H1 (cell line): ENCODE measurements at regions not wholly inside any gene's neighbourhood (a gene's known extent, or its start where the extent isn't known, plus 50 kb on each side); places are given as distances from the start of the nearest gene placed in this dataset.

Source experiments
- CTCF ChIA-PET: fragments of 300-600 bp; sonication (Branson Sonifier 250); formaldehyde crosslinking; loops from one replicate; lab custom pipeline; 2021; ENCODE audit not compliant: partially characterized antibody; lab: Charles Lee
- POLR2A ChIA-PET: fragments of 300-600 bp; sonication (Branson Sonifier 250); formaldehyde crosslinking; loops from one replicate; lab custom pipeline; 2021; ENCODE audit warnings: inconsistent platforms; ENCODE audit not compliant: partially characterized antibody; lab: Charles Lee
- DNase-seq, 2 experiments: peaks; one replicate each; pipeline versions ENCODE4 v3.0.0 to v3.0.0-alpha.2; 2010 to 2022; ENCODE audit warnings: low spot score in 2 of 2, low read depth in 1 of 2, mixed read lengths in 1 of 2
- FAIRE-seq: peaks from 2 replicates; lab custom pipeline; 2011; peaks lifted over from hg19 to GRCh38; lab: Jason Lieb, UNC
- H2AFZ ChIP-seq: 2 replicates; pipeline ENCODE4 v1.8.1; 2012; ENCODE audit warnings: low read length, inconsistent platforms
- H2AK5ac ChIP-seq: 2 replicates; pipeline ENCODE4 v1.6.1; 2013; ENCODE audit warnings: low read depth, low read length
- H2BK120ac ChIP-seq: replicated peaks from 2 replicates; pipeline ENCODE3; 2013; ENCODE audit warnings: low read depth, low read length, inconsistent platforms
- H2BK12ac ChIP-seq: 2 replicates; pipeline ENCODE4 v1.6.1; 2013; ENCODE audit warnings: low read depth, low read length
- H2BK15ac ChIP-seq: 2 replicates; pipeline ENCODE4 v1.6.1; 2013; ENCODE audit warnings: low read length
- H2BK20ac ChIP-seq: 2 replicates; pipeline ENCODE4 v1.6.1; 2013; ENCODE audit warnings: low read length
- H2BK5ac ChIP-seq: 2 replicates; pipeline ENCODE4 v1.6.1; 2013; ENCODE audit warnings: low read depth, low read length
- H3K14ac ChIP-seq: 2 replicates; pipeline ENCODE4 v1.6.1; 2013; ENCODE audit warnings: inconsistent platforms; ENCODE audit not compliant: insufficient read length
- H3K18ac ChIP-seq: 2 replicates; pipeline ENCODE4 v1.6.1; 2013; ENCODE audit warnings: low read length; ENCODE audit errors: extremely low read depth
- H3K23ac ChIP-seq: 2 replicates; pipeline ENCODE4 v1.6.1; 2013; ENCODE audit warnings: inconsistent platforms; ENCODE audit not compliant: insufficient read length
- H3K23me2 ChIP-seq: 2 replicates; pipeline ENCODE4 v1.6.1; 2013; ENCODE audit warnings: low read depth, low read length
- H3K27ac ChIP-seq: 2 replicates; pipeline ENCODE4 v1.6.1; 2011; ENCODE audit warnings: low read depth, low read length, inconsistent platforms
- H3K27me3 ChIP-seq, 4 experiments: replicated peaks in 1 of 4; 1 replicate in 1 of 4; 2 replicates in 3 of 4; pipeline versions ENCODE4 v1.6.1 to v1.8.1; 2011 to 2013; ENCODE audit warnings: low read length in 3 of 4, mild to moderate bottlenecking in 3 of 4, inconsistent platforms in 2 of 4, mixed read lengths in 2 of 4, moderate library complexity in 1 of 4; ENCODE audit not compliant: control insufficient read depth in 3 of 4, insufficient read depth in 3 of 4; ENCODE audit errors: extremely low read depth in 1 of 4
- H3K36me3 ChIP-seq, 4 experiments: 2 replicates each; pipeline versions ENCODE4 v1.6.1 to v1.8.1; 2011 to 2013; ENCODE audit warnings: mild to moderate bottlenecking in 4 of 4, low read length in 3 of 4, moderate library complexity in 2 of 4, control low read depth in 1 of 4, inconsistent platforms in 1 of 4; ENCODE audit not compliant: insufficient read depth in 4 of 4, control insufficient read depth in 2 of 4
- H3K4ac ChIP-seq: replicated peaks from 2 replicates; pipeline ENCODE3; 2013; ENCODE audit warnings: low read length, low read depth, mixed read lengths, inconsistent platforms; ENCODE audit not compliant: insufficient read length
- H3K4me1 ChIP-seq, 4 experiments: replicated peaks in 1 of 4; 1 replicate in 1 of 4; 2 replicates in 3 of 4; pipeline versions ENCODE4 v1.6.1 to v1.8.1; 2011 to 2013; ENCODE audit warnings: low read length in 3 of 4, inconsistent platforms in 2 of 4, mixed read lengths in 1 of 4; ENCODE audit not compliant: insufficient read depth in 4 of 4, control insufficient read depth in 3 of 4
- H3K4me2 ChIP-seq, 2 experiments: 2 replicates each; pipeline versions ENCODE4 v1.6.1 to v1.8.1; 2011 to 2013; ENCODE audit warnings: low read depth in 2 of 2, low read length in 2 of 2, control low read depth in 1 of 2, inconsistent platforms in 1 of 2, mild to moderate bottlenecking in 1 of 2; ENCODE audit not compliant: insufficient read depth in 1 of 2
- H3K4me3 ChIP-seq, 4 experiments: fragments of 200-600, 300-600 bp in 1 of 4; sonication (generic), shearing (Covaris generic), sonication (Bioruptor Twin) in 1 of 4; 2 replicates each; pipeline versions ENCODE4 v1.5.1 to v1.8.1; 2011 to 2016; ENCODE audit warnings: low read length in 4 of 4, low read depth in 3 of 4, control low read depth in 2 of 4, inconsistent platforms in 2 of 4, mild to moderate bottlenecking in 2 of 4, mixed read lengths in 1 of 4, moderate library complexity in 1 of 4; ENCODE audit not compliant: insufficient read depth in 2 of 4; ENCODE audit errors: extremely low read depth in 1 of 4
- H3K56ac ChIP-seq: replicated peaks from 2 replicates; pipeline ENCODE3; 2013; ENCODE audit warnings: low read depth, mild to moderate bottlenecking, mixed read lengths, low read length, inconsistent platforms; ENCODE audit not compliant: insufficient read length
- H3K79me1 ChIP-seq: 2 replicates; pipeline ENCODE4 v1.6.1; 2013; ENCODE audit warnings: low read depth, low read length, control low read depth
- H3K79me2 ChIP-seq, 2 experiments: 2 replicates each; pipeline versions ENCODE4 v1.6.1 to v1.8.1; 2012 to 2013; ENCODE audit warnings: low read length in 2 of 2, mild to moderate bottlenecking in 2 of 2, inconsistent platforms in 1 of 2; ENCODE audit not compliant: insufficient read depth in 2 of 2, control insufficient read depth in 1 of 2
- H3K9ac ChIP-seq, 4 experiments: replicated peaks in 1 of 4; 1 replicate in 1 of 4; 2 replicates in 3 of 4; pipeline versions ENCODE4 v1.6.1 to v1.8.1; 2011 to 2013; ENCODE audit warnings: low read depth in 3 of 4, low read length in 3 of 4, control low read depth in 2 of 4, mild to moderate bottlenecking in 2 of 4, moderate library complexity in 2 of 4, inconsistent platforms in 1 of 4; ENCODE audit errors: extremely low read depth in 1 of 4
- H3K9me3 ChIP-seq, 2 experiments: 2 replicates each; pipeline versions ENCODE4 v1.6.1 to v1.8.1; 2012 to 2013; ENCODE audit warnings: mild to moderate bottlenecking in 2 of 2, moderate library complexity in 2 of 2, control low read depth in 1 of 2, inconsistent platforms in 1 of 2, low read depth in 1 of 2, low read length in 1 of 2, mixed read lengths in 1 of 2; ENCODE audit not compliant: insufficient read depth in 2 of 2
- H4K20me1 ChIP-seq, 2 experiments: replicated peaks in 1 of 2; 2 replicates each; pipeline versions ENCODE3 to v1.8.1; 2011 to 2013; ENCODE audit warnings: inconsistent platforms in 2 of 2, low read length in 2 of 2, mild to moderate bottlenecking in 1 of 2; ENCODE audit not compliant: insufficient read depth in 2 of 2, control insufficient read depth in 1 of 2
- H4K5ac ChIP-seq: 2 replicates; pipeline ENCODE4 v1.6.1; 2013; ENCODE audit warnings: low read length, low read depth, mixed read lengths, inconsistent platforms; ENCODE audit not compliant: insufficient read length
- H4K8ac ChIP-seq: 2 replicates; pipeline ENCODE4 v1.8.0; 2013; ENCODE audit warnings: mild to moderate bottlenecking, moderate library complexity, low read length, inconsistent platforms; ENCODE audit not compliant: insufficient read depth; ENCODE audit errors: extremely low read depth
- H4K91ac ChIP-seq: replicated peaks from 2 replicates; pipeline ENCODE3; 2013; ENCODE audit warnings: low read length, mixed read lengths, inconsistent platforms; ENCODE audit not compliant: insufficient read length
- CTBP2 ChIP-seq: IDR thresholded peaks from 2 replicates; pipeline ENCODE4 v1.7.0; 2011; ENCODE audit warnings: borderline replicate concordance, mild to moderate bottlenecking, moderate library complexity, mixed read lengths, low read length; ENCODE audit not compliant: insufficient read depth, insufficient read length
- RXRA ChIP-seq: IDR thresholded peaks from 2 replicates; pipeline ENCODE4 v1.6.1; 2011; ENCODE audit warnings: low read depth, mild to moderate bottlenecking, low read length, moderate library complexity; ENCODE audit not compliant: insufficient read depth
- SIRT6 ChIP-seq: IDR thresholded peaks from one replicate; pipeline ENCODE4 v1.7.1; 2012; ENCODE audit warnings: low read length, inconsistent platforms
- TAF1 ChIP-seq: IDR thresholded peaks from 2 replicates; pipeline ENCODE4 v1.6.1; 2011; ENCODE audit warnings: mild to moderate bottlenecking, low read depth, low read length
- WGBS, 2 experiments: shearing (Covaris generic) in 1 of 2; methylation state at CpG; one replicate each; pipeline versions ENCODE4 v1.1.6 to v1.1.7; 2013 to 2015; ENCODE audit warnings: low lambda C conversion rate in 2 of 2, mixed read lengths in 2 of 2, inconsistent platforms in 1 of 2, low coverage in 1 of 2, missing lambda C conversion rate in 1 of 2; ENCODE audit not compliant: insufficient replicate concordance in 2 of 2, insufficient coverage in 1 of 2, insufficient read length in 1 of 2; ENCODE audit errors: extremely low coverage in 1 of 2, missing lambda C conversion rate in 1 of 2; 5-methylcytosine and 5-hydroxymethylcytosine counted together

- Histone ChIP-seq H3K23ac (no peak overlapping the region), H2AFZ (no peak overlapping the region), H3K14ac (no peak overlapping the region), H3K18ac (no peak overlapping the region), H3K4me3 (no peak overlapping the region), H3K9me3 (no peaks in the 10 kb centered on the region), H2BK15ac (no peak overlapping the region), H4K91ac (no peak overlapping the region), H3K79me1 (no peaks in the 10 kb centered on the region), H2AK5ac (no peak overlapping the region), H3K23me2 (no peaks in the 10 kb centered on the region), H3K4me2 (no peak overlapping the region), H3K27ac (no peak overlapping the region), H2BK5ac (no peak overlapping the region), H3K27me3 (no peaks in the 10 kb centered on the region), H4K8ac (no peak overlapping the region), H4K20me1 (no peaks in the 10 kb centered on the region), H3K56ac (no peak overlapping the region), H3K4me1 (no peaks in the 10 kb centered on the region), H2BK20ac (no peak overlapping the region), H2BK120ac (no peak overlapping the region), H3K9ac (no peak overlapping the region), H4K5ac (no peak overlapping the region), H2BK12ac (no peak overlapping the region), H3K36me3 (no peaks in the 10 kb centered on the region), H3K79me2 (no peaks in the 10 kb centered on the region), H3K4ac (no peak overlapping the region)
- FAIRE-seq (no peak), DNase-seq (no peak)
- ChIA-PET CTCF (no interaction called here), POLR2A (no interaction called here)
- WGBS, 2 experiments, result 78% methylated on average over 3 of the region's 3 CpGs; no CpG with 5 or more reads in 1 of the 2 experiments
- TF ChIP-seq CTBP2, result no peak
- no peak for TF ChIP-seq TAF1
- no peak for TF ChIP-seq RXRA
- TF ChIP-seq SIRT6, result no peak
Measured at GRCh38 chr10:10235003-10235402, 782.7 kb upstream of the CELF2 start.
